Central memory CD8-positive, alpha-beta T cell (primary cell): ENCODE measurements at regions not wholly inside any gene's neighbourhood (a gene's known extent, or its start where the extent isn't known, plus 50 kb on each side); places are given as distances from the start of the nearest gene placed in this dataset.

Source experiments
- ATAC-seq: fragments of 150-1000 bp; cut with Tn5 transposase; replicated peaks from 2 replicates; pipeline ENCODE4 v1.10.0; 2022; ENCODE audit warnings: mild to moderate bottlenecking, moderate FRiP score, moderate number of reproducible peaks; ENCODE audit not compliant: poor library complexity, severe bottlenecking; ENCODE audit errors: extremely low read depth
- DNase-seq, 2 donors: peaks; one replicate each; pipeline ENCODE4 v3.0.0; 2021; ENCODE audit warnings: low spot score in 2 of 2
- H3K27ac Mint-ChIP-seq: one replicate; pipeline ENCODE4 v1.8.0; 2022; ENCODE audit warnings: low read depth, mild to moderate bottlenecking, moderate library complexity, mixed read lengths
- H3K27me3 Mint-ChIP-seq: one replicate; pipeline ENCODE4 v1.8.0; 2022; ENCODE audit warnings: mixed read lengths
- H3K36me3 Mint-ChIP-seq: one replicate; pipeline ENCODE4 v1.8.0; 2022; ENCODE audit warnings: mild to moderate bottlenecking, moderate library complexity, mixed read lengths; ENCODE audit not compliant: insufficient read depth
- H3K4me1 Mint-ChIP-seq: one replicate; pipeline ENCODE4 v1.8.0; 2022; ENCODE audit warnings: mixed read lengths
- H3K4me3 Mint-ChIP-seq: one replicate; pipeline ENCODE4 v1.8.0; 2022; ENCODE audit warnings: mild to moderate bottlenecking, moderate library complexity, mixed read lengths
- H3K9me3 Mint-ChIP-seq: one replicate; pipeline ENCODE4 v1.8.0; 2022; ENCODE audit warnings: mixed read lengths

- DNase-seq, result no peak
- ATAC-seq, result no peak
- H3K27ac Mint-ChIP-seq, result no peak overlapping the region
- H3K27me3 Mint-ChIP-seq, result peaks cover 6% of the 10 kb centered on the region
- H3K36me3 Mint-ChIP-seq, result no peaks in the 10 kb centered on the region
- no peaks in the 10 kb centered on the region for H3K4me1 Mint-ChIP-seq
- H3K9me3 Mint-ChIP-seq, result peaks cover 36% of the 10 kb centered on the region
- H3K4me3 Mint-ChIP-seq, result no peak overlapping the region
Observed at GRCh38 chr2:152863826-152864225, 145.4 kb downstream of the ARL6IP6 start.

DNA sequence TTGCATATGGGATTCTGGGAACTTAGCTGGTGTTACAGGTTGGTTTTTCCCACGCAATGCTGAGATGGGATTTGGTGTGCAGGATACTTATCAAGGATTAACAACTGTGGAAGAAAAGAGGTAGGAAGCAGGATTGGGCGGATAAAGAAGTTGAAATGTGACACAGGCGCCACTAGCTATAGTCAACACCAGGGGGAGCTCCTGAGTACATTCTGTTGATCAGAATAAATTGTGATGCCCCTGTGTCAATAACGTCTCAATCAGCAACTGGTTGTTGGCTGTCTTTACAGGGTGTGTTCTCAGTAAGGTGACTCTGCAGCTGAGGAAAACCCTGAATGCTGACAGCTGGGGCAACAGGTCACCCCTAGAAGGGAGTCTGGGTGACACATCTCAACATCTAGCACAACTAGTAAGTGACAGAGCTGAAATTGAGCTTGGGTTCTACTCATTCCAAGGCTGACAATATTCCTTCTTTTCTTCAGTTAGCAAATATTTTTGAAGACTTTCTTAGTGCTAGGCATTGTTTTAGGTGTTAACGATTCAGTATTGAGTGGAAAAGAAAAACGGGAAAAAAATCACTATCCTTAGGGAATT, 143.0 kb downstream of the ARL6IP6 start:
- H3K36me3 Mint-ChIP-seq, result no peaks in the 10 kb centered on the region
- H3K4me3 Mint-ChIP-seq, result no peak overlapping the region
- no peak for ATAC-seq
- H3K9me3 Mint-ChIP-seq, result peaks cover 36% of the 10 kb centered on the region
- peaks cover 12% of the 10 kb centered on the region for H3K27me3 Mint-ChIP-seq
- no peaks in the 10 kb centered on the region for H3K4me1 Mint-ChIP-seq
- H3K27ac Mint-ChIP-seq, result no peak overlapping the region
- DNase-seq, result no peak

GRCh38 chr2:152858594-152859265, 140.3 kb downstream of the ARL6IP6 start:
- DNase-seq (no peak), ATAC-seq (no peak)
- Mint-ChIP-seq H3K27me3 (peaks cover 23% of the 10 kb centered on the region), H3K9me3 (peaks cover 26% of the 10 kb centered on the region), H3K4me1 (no peaks in the 10 kb centered on the region), H3K36me3 (no peaks in the 10 kb centered on the region), H3K27ac (no peak overlapping the region), H3K4me3 (no peak overlapping the region)

DNA sequence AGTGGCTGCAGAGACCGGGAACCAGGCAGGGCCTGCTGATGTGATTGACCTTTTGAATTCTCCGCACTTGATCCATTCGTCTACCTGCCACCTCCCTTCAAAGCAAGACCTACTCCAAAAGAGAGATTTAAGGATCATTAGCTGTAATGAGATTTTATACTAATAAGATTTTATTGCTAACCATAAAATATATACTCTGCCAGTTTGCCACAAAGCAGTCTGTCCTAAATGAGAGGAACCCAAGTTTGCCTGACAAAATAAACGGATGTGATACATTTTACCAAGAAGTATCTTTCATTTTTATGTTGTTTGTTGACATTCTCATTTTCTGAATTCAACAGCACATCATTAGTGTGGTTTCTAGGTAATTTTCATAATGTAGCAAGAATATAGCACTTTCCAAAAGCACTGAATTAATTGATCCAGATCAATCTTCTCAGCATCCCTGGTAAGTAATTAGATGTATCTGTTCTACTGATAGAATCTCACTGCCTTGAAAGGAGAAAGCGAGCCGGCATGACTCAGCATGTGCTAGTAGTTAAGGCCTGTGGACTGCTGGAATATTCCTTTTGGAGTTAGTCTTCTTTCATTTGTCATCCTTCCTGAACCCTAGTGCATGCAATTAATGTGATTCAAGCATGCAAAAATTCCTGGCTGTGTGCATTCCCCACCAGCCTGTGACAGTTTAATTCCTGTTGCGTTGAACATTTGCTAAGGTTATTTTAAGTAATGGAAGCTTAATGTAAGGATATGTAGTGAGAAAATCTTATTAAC, 128.5 kb downstream of the ARL6IP6 start:
- DNase-seq, result no peak
- no peaks in the 10 kb centered on the region for H3K4me1 Mint-ChIP-seq

GRCh38 chr2:152835674-152836073, 117.3 kb downstream of the ARL6IP6 start:
- H3K27ac Mint-ChIP-seq, result no peak overlapping the region
- H3K27me3 Mint-ChIP-seq, result peaks cover 13% of the 10 kb centered on the region
- H3K36me3 Mint-ChIP-seq, result no peaks in the 10 kb centered on the region
- no peak for DNase-seq
- H3K4me1 Mint-ChIP-seq, result no peaks in the 10 kb centered on the region
- H3K4me3 Mint-ChIP-seq, result no peak overlapping the region
- no peaks in the 10 kb centered on the region for H3K9me3 Mint-ChIP-seq
- ATAC-seq, result no peak

More for the DNA sequence above, 128.5 kb downstream of the ARL6IP6 start:
- Mint-ChIP-seq H3K4me3 (no peak overlapping the region), H3K36me3 (no peaks in the 10 kb centered on the region), H3K27me3 (peaks cover 20% of the 10 kb centered on the region), H3K27ac (no peak overlapping the region), H3K9me3 (peaks cover 7% of the 10 kb centered on the region)
- no peak for ATAC-seq

GRCh38 chr2:152827944-152828343, 109.5 kb downstream of the ARL6IP6 start:
- H3K4me3 Mint-ChIP-seq, result no peak overlapping the region
- ATAC-seq (no peak), DNase-seq (no peak)

DNA sequence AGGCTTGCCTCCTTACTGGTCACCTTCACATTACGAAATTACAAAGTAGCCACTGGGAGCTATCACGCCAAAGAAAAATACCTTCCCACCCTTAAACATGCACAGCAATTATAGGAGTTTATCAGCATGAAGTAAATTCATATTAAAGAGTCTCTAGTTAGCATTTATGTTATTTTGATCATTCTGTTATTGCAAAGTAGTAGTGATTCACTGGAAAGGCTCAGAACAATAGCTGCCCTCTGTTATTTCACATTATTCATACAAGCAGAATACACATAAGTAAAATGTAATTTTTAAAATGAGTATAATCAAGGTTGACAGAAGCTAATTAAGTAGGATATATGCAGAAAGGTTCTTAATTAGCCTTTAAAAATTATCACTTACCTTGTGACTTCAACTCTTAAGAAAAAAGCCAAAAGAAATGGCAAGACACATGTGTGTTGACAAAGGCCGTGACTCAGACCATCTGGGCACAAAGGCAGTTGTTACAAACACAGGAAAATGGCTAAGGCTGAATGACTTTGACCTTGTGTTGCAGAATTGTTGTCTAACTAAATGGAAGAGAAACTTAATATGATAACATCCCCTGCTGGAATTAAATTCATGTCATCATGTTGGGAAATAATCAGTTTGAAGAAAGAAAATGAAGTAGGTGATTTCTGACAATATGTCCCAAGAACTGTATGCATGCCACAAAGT, 108.3 kb downstream of the ARL6IP6 start:
- no peaks in the 10 kb centered on the region for H3K27me3 Mint-ChIP-seq
- no peak overlapping the region for H3K27ac Mint-ChIP-seq
- H3K9me3 Mint-ChIP-seq, result no peaks in the 10 kb centered on the region
- H3K4me3 Mint-ChIP-seq, result no peak overlapping the region
- no peaks in the 10 kb centered on the region for H3K36me3 Mint-ChIP-seq
- H3K4me1 Mint-ChIP-seq, result no peaks in the 10 kb centered on the region
- ATAC-seq (no peak), DNase-seq (no peak)

More at GRCh38 chr2:152827944-152828343, 109.5 kb downstream of the ARL6IP6 start:
- Mint-ChIP-seq H3K4me1 (no peaks in the 10 kb centered on the region), H3K27ac (no peak overlapping the region), H3K27me3 (no peaks in the 10 kb centered on the region), H3K36me3 (no peaks in the 10 kb centered on the region), H3K9me3 (no peaks in the 10 kb centered on the region)

DNA sequence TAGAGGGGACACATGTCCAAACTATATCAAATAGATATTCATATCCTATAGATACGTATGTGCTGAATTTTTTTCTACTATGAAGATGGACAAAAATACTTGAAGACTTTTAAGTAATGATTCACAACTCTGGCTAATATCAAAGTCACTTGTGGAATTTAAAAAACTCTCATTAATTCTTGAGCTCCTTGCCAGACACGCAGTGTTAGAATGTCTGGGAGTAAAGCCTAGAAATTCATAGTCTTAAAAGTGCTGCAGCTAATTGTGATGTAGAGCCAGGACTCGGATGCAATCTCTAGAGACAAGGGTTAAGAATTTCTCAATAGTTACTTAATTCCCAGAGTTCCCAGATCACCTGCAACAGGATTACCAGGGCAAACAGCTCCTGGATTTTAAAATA, 107.4 kb downstream of the ARL6IP6 start:
- H3K36me3 Mint-ChIP-seq, result no peaks in the 10 kb centered on the region
- DNase-seq (no peak), ATAC-seq (no peak)
- H3K9me3 Mint-ChIP-seq, result no peaks in the 10 kb centered on the region
- no peak overlapping the region for H3K27ac Mint-ChIP-seq
- H3K4me1 Mint-ChIP-seq, result no peaks in the 10 kb centered on the region
- peaks cover 1% of the 10 kb centered on the region for H3K27me3 Mint-ChIP-seq
- H3K4me3 Mint-ChIP-seq, result no peak overlapping the region

DNA sequence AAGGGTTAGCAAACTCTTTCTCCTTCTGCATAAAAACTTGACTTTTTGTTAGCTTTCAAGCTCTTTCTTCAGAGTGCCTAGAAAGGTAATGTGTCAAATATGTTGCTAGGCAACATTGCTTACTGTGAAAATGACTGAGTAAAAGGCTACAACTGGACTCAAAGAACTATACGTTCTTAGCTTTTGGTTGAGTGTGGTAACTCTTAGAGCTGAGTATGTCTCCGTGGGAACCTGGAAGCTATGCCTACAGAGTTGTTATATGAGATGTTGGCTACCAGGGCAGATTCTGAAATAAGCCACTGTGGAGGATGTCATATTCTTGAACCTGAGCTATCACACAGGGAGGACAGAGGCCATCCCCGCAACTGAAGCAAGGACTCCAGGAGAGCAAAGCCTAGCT, 105.5 kb downstream of the ARL6IP6 start:
- Mint-ChIP-seq H3K27ac (no peak overlapping the region), H3K9me3 (no peaks in the 10 kb centered on the region), H3K4me3 (no peak overlapping the region), H3K27me3 (peaks cover 17% of the 10 kb centered on the region), H3K4me1 (no peaks in the 10 kb centered on the region), H3K36me3 (no peaks in the 10 kb centered on the region)
- ATAC-seq (no peak), DNase-seq (no peak)

GRCh38 chr2:152822676-152823075, 104.3 kb downstream of the ARL6IP6 start:
- no peak for DNase-seq
- peaks cover 28% of the 10 kb centered on the region for H3K27me3 Mint-ChIP-seq
- no peaks in the 10 kb centered on the region for H3K4me1 Mint-ChIP-seq
- no peaks in the 10 kb centered on the region for H3K36me3 Mint-ChIP-seq
- no peak for ATAC-seq
- no peak overlapping the region for H3K27ac Mint-ChIP-seq
- H3K4me3 Mint-ChIP-seq, result no peak overlapping the region
- H3K9me3 Mint-ChIP-seq, result no peaks in the 10 kb centered on the region

DNA sequence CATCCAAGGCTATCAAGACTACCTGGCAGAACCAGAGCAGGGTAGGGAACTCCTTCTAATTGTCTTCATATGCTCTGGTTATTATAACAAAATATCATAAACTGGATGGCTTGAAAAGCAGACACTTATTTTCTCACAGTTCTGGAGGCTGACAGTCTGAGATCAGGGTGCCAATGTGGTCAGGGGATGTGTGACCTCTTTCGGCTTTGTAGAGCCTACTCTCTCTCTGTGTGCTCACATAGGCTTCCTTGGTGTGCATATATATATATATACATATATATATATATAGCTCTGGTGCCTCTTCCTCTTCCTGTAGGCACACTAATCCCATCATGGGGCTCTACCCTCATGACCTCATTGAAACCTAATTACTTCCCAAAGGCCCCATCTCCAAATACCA, 101.6 kb downstream of the ARL6IP6 start:
- no peak for ATAC-seq
- no peaks in the 10 kb centered on the region for H3K4me1 Mint-ChIP-seq

DNA sequence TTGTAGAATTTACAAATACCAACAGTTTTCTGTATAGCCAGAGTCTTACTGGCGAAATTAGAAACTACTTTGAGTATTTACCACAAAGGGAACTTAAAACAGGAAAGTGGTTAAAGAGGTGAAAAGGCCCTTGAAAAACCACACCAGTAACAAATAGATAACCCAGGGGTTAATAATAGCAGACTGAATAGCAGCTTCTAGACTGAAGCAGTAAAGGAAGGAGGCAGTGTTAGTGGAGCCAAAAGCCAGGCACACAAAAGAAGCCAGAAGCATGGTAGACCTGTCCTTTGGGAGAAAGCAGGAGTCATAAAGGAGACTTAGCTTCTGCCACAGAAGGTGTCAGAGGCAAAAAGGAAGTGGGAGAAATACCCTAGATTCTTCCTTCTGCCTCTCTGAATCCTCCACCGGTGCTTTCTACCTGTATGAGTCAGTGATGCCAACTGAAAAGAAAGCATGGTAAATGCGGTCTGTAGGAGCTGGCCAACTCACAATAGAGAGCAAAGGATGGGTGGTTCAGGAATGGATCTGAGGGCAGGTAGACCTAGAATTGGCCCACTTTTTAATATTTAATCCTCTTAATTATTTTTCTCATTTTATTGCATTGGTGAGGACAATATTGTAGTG, 97.3 kb downstream of the ARL6IP6 start:
- H3K4me1 Mint-ChIP-seq, result no peaks in the 10 kb centered on the region
- no peak overlapping the region for H3K4me3 Mint-ChIP-seq
- H3K36me3 Mint-ChIP-seq, result no peaks in the 10 kb centered on the region
- H3K9me3 Mint-ChIP-seq, result peaks cover 12% of the 10 kb centered on the region
- DNase-seq (no peak), ATAC-seq (no peak)
- H3K27ac Mint-ChIP-seq, result no peak overlapping the region
- H3K27me3 Mint-ChIP-seq, result peaks cover 75% of the 10 kb centered on the region

More for the DNA sequence above, 101.6 kb downstream of the ARL6IP6 start:
- DNase-seq, result no peak
- no peak overlapping the region for H3K27ac Mint-ChIP-seq
- H3K9me3 Mint-ChIP-seq, result no peaks in the 10 kb centered on the region
- H3K4me3 Mint-ChIP-seq, result no peak overlapping the region
- no peaks in the 10 kb centered on the region for H3K36me3 Mint-ChIP-seq
- peaks cover 47% of the 10 kb centered on the region for H3K27me3 Mint-ChIP-seq
